HG03196 (cell line): ENCODE measurements at regions not wholly inside any gene's neighbourhood (a gene's known extent, or its start where the extent isn't known, plus 50 kb on each side); places are given as distances from the start of the nearest gene placed in this dataset.

Experiments used
- ATAC-seq: cut with Tn5 transposase; IDR thresholded peaks from one replicate; pipeline ENCODE4 v1.9.1; 2021; ENCODE audit not compliant: unreplicated experiment

DNA sequence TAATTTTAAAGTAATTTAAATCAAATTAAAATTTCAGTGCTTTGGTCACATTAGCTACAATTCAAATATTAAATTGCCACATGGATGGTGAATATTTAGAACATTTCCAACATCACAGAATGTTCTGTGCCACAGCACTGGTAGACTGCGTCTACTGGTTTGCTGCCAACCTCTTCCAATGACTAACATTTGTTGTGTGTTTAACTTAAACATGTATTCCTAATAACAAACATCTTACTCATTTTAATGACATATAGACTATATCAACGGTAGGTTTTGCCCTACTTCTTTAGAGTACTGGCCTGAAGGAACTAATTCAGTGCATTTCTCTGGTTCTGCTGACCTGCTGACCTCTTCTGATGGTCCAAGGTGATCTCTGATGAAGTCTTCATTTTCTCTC is 157.6 kb downstream of the DCK start:
- ATAC-seq, result no peak

GRCh38 chr4:71156616-71157015 is 163.2 kb downstream of the DCK start:
- ATAC-seq, result no peak

GRCh38 chr4:71162386-71162785 is 168.9 kb downstream of the DCK start:
- no peak for ATAC-seq

GRCh38 chr4:71163317-71163716 is 169.9 kb downstream of the DCK start:
- ATAC-seq, result no peak

- no peak for ATAC-seq
Measured at GRCh38 chr4:71167083-71167482, 171.7 kb upstream of the SLC4A4 start.

- ATAC-seq, result no peak
Measured at GRCh38 chr4:71171592-71171991, 167.2 kb upstream of the SLC4A4 start.

GRCh38 chr4:71181332-71181731 is 157.5 kb upstream of the SLC4A4 start:
- no peak for ATAC-seq

DNA sequence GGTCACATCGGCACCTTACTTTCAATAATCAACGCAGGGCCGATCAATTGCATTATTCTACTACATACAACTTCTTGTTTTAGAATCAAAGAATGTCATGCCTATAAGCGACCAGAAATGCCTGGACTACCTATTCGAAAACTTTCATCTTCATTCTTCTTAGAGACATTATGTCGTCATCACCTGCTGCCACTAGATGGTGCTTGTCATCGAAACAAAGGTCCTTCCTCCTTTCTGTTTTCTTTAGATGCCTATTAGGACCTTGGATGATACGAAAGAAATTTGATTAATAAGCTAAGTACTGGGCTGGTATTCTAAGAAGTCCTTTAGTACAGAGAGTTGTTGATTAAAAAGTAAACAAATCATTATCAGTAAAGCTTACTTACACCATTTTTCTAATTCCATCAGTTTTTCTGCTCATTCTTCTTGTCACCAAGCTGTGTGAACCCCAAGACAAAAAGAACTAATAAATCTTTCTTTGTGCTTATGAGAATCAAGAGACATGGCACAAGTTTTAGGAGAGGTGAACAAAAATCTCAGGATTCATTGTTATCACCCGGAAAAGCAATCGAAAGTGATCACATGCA is 154.5 kb upstream of the SLC4A4 start:
- ATAC-seq, result peak; percentile 66

GRCh38 chr4:71185037-71185436 is 153.8 kb upstream of the SLC4A4 start:
- no peak for ATAC-seq

- no peak for ATAC-seq
Measured at GRCh38 chr4:71186257-71186565, 152.6 kb upstream of the SLC4A4 start.

DNA sequence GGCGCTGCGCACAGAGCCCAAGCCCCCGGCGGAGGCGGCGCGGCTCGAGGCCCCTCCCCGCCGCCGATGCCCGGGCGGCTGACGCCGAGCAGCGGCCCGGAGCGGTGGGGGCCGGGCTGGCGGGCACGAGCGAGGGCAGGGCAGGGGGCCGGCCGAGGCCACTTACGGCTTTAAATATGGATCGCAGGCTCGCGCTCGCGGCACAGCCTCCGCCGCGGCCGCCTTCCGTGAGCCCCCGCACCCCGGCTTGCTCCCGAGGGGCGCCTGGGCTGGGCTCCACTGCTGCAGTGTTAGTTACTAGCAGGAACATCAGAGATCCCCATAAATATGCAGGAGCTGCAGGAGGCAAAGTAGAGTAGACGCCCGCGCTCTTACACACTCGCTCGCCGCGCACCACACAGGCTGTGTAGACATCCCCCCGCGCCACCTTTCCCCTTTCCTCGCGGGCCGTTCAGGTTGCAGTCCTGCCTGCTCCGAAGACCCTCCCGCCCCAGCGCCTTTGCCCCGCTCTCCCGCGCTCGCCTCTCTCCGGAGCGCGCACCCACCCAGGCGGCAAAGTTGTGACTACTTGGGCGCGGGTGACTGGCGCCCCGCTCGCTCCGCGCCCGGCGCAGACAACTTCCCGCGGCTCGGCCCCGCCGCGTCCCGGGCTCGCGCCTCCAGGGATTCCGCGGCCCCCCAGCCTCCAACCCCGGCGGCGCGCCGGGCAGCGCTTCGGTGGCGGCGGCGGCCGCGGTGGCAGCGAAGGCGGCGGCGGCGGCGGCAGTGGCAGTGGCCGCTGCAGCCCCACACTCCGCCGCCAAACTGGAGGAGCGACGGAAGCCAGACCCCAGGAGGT is 152.0 kb upstream of the SLC4A4 start:
- ATAC-seq, result no peak

GRCh38 chr4:71187404-71188155 is 151.2 kb upstream of the SLC4A4 start:
- no peak for ATAC-seq

DNA sequence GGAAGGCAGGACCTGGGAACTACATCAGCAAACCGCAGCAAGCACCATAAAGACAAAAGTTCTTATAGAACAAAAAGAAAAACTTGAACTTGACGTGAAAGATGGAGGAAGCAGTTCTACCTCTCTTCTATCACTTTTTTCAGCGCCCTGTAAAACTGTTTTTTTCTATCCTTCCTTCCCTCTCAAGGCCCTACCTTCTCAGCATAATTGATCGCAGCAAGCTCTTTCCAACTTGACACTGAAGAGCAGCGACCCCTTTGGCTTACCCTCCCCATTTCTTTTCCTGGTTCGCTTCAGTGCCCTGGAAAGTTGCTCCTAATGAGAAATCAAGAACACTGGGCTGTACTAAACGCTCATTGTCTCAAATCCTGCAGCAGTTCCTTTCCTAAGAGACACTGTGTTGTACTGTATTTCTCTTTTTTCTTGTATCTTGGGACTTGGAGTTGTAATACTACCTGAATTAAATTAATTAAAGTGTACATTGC is 150.6 kb upstream of the SLC4A4 start:
- no peak for ATAC-seq

- ATAC-seq, result no peak
Measured at GRCh38 chr4:71188951-71189350, 149.9 kb upstream of the SLC4A4 start.

GRCh38 chr4:71189471-71189870 is 149.3 kb upstream of the SLC4A4 start:
- ATAC-seq, result no peak

- no peak for ATAC-seq
Measured at GRCh38 chr4:71194454-71194853, 144.4 kb upstream of the SLC4A4 start.

- no peak for ATAC-seq
Measured at GRCh38 chr4:71195924-71196323, 142.9 kb upstream of the SLC4A4 start.

DNA sequence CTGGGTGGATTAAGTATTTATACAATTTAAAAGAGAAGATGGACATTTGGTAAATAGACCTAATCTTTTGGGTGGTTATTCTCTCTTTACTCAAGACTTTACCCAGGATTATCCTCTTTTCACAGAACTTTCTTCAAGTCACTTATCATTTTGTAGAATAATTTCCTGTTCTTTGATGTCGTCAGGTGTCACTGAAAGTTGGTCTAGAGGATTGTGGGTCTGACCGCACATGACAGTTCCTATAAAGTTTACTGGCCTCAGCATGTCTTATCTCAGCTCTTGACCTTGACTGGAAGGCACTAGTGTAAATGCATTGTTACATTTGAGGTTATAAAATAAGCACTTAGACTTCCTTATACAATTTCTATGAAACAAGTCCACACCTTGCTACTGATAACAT is 139.9 kb upstream of the SLC4A4 start:
- ATAC-seq, result no peak

DNA sequence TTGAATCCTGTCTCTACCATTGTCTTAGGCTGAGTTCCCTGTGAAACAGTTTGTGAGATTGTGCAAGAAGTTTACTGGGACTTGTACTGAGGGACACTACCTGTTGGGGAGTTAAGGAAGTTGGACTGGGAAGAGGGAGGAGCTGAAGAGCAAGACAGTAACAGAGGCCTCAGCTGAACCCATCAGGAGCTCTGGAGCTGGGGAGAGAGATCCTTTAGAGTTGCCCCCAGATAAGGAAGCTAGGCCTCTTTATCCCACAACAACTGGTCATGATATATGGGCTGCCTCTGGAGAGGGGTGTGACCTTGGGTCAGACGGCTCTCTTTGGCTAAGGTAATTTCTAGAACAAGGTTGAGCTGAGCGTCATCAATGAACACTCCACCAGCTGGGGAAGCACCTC is 137.8 kb upstream of the SLC4A4 start:
- ATAC-seq, result no peak

- no peak for ATAC-seq
Measured at GRCh38 chr4:71201817-71202576, 136.8 kb upstream of the SLC4A4 start.

DNA sequence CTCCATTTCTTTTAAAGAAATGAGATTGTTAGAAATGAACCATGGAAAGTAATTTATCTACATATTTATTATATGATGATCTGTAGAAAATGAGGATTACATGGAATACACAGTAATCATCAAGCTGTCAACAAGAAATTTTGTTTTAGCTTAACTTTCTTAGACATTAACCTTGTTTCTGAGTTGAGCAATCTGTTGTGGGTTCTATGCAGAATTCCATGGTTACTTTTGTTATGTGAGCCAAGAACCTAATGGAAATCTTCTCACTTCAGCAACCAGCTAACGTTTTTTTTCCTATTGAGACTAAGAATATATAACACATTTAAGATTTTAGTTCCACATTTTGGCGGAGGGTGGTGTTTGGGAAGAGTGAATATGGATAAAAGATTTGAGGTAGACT is 136.1 kb upstream of the SLC4A4 start:
- no peak for ATAC-seq
